ENCODE measurements at regions not wholly inside any gene's neighbourhood (a gene's known extent, or its start where the extent isn't known, plus 50 kb on each side); places are given as distances from the start of the nearest gene placed in this dataset.
A peak's percentile ranks its signal among the peaks of the same experiment; 100 is the strongest.

DNA sequence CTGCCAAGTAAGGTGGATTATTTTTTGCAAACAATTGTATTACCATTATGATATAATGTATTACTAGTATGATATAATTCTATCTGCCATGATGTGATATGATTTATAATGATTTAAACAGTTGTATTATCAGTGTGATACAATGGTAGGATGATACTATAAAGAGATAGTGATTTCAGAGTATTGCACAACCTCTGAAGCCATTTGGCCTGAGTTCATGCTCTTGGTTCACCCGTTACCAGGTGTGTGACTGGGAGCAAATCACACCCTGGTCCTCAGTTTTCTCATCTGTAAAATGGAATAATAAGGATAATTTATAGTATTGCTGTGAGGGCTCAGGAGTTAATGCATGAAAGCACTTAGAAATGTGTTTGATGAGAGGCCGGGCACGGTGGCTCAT, 905.0 kb upstream of the RBFOX1 start:
- DNase-seq (ENCODE audit: low read depth, low spot score), result no peak
- in situ Hi-C loops (cut with HindIII; ENCODE audit: low pct_unique_long_range_greater_than_20kb, low sequenced_read_pairs), result no loop called here

DNA sequence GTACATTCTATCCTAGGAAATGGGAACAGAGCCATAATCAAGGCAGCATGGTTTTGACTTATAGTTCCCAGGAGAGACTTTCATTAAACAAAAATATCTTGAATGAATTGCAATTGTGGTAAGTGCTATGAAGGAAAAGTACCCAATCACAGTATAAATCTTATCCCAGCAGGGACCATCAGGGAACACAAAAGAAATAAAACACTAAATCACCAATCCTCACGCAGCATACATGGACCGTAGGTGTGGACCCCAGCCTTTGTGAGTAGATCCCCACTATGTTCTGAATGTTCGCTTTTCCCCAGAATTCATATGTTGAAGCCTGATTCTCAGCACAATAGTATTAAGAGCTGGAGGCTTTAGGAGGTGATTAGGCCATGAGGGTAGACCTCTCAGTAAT, 925.0 kb upstream of the RBFOX1 start:
- DNase-seq (ENCODE audit: low read depth, low spot score), result no peak
- in situ Hi-C loops (cut with HindIII; ENCODE audit: low pct_unique_long_range_greater_than_20kb, low sequenced_read_pairs), result no loop called here

DNA sequence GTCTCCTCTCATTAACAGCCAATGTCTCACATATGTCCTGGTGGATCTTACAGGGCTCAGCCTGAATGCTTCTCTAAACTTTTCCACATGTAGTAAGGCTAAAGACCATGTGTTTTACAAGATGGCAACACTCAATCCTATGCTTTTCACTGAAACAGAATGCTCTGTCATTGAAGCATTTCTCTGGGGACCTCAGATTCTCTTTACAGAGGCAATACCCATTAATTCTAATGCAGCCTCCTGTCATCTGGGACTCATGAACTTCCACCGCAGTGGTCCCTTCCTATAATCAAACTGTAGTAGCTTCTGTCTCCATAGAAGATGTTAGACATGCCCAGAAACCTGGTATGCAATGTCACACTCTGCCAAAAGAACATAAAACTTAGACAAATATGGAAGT, 926.6 kb upstream of the RBFOX1 start:
- in situ Hi-C loops (cut with HindIII; ENCODE audit: low pct_unique_long_range_greater_than_20kb, low sequenced_read_pairs), result no loop called here

DNA sequence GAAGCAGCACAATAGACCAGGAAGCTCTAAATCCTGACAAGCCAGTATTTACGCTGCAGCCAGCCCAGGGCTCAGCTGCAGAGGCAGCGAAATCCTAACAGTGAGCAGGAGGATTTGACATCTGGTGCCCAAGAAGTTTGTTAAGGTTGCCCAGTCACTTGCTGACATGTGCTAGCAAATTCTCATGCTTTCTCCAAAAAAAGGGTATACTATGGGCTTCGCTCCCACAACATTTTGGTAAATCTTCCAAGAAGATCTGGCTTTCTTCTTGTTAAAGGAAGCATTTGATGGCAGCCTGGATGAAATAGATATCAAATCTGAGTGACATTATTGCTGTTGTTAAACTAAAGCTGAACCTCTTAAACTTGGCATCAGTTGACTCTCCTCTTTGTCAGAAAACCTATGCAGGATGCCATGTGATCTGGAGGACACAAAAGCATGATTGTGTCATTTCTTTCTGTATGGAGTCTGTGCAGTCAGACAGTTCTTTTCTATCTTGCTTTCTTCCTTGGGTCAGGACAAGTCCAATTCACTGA, 949.7 kb upstream of the RBFOX1 start:
- in situ Hi-C loops (cut with HindIII; ENCODE audit: low pct_unique_long_range_greater_than_20kb, low sequenced_read_pairs), result no loop called here
- DNase-seq (ENCODE audit: low read depth, low spot score), result peak; percentile 75

More for the DNA sequence above, 926.6 kb upstream of the RBFOX1 start:
- no peak for DNase-seq (ENCODE audit: low read depth, low spot score)

DNA sequence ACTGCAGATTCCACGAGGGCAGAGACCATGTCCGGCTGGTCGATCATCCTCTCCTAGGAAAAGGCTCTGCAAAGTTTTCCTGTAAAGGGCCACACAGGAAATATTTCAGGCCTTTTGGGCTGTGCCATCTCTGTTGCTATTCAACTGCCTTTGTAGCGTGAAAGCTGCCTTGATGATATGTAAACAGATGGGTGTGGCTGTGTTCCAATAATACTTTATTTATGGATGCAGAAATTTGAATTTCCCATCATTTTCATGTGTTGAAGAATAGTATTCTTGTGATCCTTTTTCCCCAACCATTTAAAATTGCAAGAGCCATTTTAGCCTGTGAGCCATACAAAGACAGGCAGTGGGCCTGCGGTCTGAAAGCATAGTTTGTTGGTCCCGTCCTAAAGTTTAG, 950.7 kb upstream of the RBFOX1 start:
- DNase-seq (ENCODE audit: low read depth, low spot score), result no peak
- in situ Hi-C loops (cut with HindIII; ENCODE audit: low pct_unique_long_range_greater_than_20kb, low sequenced_read_pairs), result no loop called here

DNA sequence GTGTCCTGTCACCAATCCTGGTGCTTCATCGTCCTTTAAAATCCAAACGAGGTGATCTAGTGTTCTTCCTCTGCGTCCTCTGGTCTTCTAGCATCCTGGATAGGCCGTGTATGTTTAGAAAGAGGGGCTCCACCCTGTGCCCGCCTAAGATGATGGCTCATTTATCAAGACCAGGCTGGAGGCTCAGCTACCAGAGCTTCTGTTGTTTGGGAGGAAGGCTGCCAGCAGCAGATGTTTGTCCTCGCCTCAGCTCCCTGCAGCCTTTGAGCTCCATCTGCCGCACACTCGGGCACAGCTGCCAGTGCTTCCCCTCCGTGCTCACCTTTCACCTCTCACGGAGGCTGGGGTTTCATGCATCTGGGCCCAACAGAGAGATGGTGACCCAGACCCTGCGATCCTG, 954.7 kb upstream of the RBFOX1 start:
- in situ Hi-C loops (cut with HindIII; ENCODE audit: low pct_unique_long_range_greater_than_20kb, low sequenced_read_pairs), result no loop called here
- DNase-seq (ENCODE audit: low read depth, low spot score), result no peak

DNA sequence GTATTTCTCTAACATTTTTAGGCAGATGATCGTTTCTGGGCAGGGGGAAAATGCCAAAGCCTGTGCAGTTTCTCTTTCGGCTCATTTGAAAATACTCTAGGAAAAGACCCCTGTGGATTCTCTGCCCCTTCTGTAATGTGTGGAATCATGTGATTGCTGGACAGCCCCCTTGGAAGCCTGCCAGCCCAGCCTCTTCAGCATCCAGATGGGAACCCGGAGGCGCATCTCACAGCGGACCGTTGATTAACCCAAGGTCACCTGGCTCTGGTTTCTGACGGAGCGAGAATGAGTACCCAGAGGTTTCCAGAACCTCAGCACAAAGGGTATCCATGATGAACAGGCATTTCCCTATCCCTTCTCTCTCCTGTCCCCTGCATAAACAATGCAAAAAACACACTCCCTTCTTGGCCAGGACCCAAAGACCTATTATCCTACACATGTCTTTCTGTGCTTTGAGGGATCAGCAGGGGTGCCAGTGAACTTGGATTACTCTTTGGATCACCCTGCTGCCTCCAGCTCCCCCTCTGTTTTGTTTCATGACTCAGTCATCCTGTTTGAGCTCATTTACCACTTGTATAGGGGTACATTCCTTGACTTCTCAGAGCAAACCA, 957.1 kb upstream of the RBFOX1 start:
- in situ Hi-C loops (cut with HindIII; ENCODE audit: low pct_unique_long_range_greater_than_20kb, low sequenced_read_pairs), result no loop called here
- no peak for DNase-seq (ENCODE audit: low read depth, low spot score)

DNA sequence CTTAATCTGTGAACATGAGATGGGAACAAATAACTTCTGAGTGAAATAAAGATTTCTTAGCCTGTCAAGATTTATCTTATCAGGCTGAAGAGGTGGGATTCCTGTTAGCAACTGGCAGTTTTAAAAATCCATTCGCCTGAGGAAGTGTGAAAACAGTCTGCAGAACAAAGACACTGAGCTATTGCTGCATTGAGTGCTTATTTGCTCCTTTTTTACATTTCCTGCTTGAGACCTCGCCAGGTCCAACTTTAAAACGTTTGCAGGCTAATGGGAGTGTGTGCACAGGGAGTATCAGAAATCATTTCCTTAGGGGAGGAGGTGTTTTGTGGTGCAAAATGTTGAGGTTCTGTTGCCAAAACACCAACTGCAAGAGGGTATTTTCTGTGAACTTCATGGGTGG, 957.8 kb upstream of the RBFOX1 start:
- in situ Hi-C loops (cut with HindIII; ENCODE audit: low pct_unique_long_range_greater_than_20kb, low sequenced_read_pairs), result no loop called here
- no peak for DNase-seq (ENCODE audit: low read depth, low spot score)

DNA sequence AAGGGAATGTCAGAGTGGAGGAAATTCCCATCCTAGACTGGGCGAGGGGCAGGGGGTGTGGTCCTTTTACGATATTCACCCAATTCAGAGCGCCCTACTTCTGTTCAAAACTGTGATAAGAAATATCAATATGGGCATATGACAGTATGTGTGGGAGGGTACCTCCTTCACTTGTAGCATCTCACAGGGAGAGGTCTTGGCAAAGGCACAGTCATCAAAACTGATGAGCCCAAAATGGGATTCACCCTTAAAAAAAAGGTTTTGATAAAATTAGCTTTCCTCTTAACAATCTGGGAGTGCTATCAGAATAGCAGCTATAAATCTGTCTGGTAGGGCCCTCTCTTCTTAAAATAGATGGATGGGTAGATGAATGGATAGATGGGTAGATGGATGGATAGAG, 967.8 kb upstream of the RBFOX1 start:
- in situ Hi-C loops (cut with HindIII; ENCODE audit: low pct_unique_long_range_greater_than_20kb, low sequenced_read_pairs), result no loop called here
- DNase-seq (ENCODE audit: low read depth, low spot score), result no peak

DNA sequence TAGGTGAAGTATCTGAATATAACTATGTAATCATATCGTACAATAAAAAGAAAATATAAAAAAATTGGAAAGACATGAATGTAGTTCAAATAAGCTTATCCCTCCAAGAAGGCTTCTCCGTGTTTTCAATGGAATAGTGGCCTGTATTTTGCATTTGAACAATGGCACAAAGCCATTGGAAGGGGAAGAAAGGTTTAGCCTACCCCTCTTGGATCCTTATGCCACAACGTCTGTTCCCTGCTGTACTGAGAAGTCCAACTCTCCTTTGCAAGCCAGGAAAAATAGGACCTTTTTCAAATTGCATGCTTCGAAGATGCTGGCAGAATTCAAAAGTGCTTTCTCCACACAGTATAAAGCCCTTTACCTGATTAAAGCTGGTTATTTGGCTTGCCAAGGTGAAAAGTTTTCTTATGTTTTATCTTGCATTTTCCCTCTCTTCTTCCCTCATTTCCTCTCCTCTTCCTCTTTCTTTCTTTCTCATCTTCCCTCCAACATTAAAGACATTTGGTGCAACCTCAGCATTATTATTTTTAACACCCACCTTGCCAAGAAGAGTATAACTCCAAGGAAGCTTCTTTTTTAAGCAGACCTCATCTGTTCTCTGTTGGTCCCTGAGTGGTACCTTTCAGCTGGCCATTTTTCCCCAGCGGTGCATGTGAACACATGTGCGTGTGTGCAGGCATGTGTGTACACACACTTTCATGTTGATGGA, 968.6 kb upstream of the RBFOX1 start:
- in situ Hi-C loops (cut with HindIII; ENCODE audit: low pct_unique_long_range_greater_than_20kb, low sequenced_read_pairs), result no loop called here
- DNase-seq (ENCODE audit: low read depth, low spot score), result no peak

DNA sequence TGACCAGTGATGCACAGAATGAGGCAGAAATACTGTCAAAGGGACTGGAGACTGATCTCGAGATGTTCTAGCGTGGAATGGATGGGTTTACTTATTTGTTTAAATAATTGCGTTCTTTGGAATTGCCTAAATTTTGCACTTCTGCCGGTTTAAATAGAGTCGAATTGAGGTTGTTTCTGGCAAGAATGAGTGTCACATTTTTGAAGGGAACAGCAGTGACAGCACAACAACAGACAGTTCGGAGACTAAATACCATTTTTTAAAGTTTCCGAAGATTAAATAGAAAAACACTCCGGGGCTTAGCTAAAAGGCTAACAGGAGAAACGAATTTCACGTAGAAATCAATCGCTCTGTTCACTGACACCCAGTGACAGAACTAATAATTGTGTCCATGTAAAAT, 969.2 kb upstream of the RBFOX1 start:
- no peak for DNase-seq (ENCODE audit: low read depth, low spot score)
- in situ Hi-C loops (cut with HindIII; ENCODE audit: low pct_unique_long_range_greater_than_20kb, low sequenced_read_pairs), result no loop called here

DNA sequence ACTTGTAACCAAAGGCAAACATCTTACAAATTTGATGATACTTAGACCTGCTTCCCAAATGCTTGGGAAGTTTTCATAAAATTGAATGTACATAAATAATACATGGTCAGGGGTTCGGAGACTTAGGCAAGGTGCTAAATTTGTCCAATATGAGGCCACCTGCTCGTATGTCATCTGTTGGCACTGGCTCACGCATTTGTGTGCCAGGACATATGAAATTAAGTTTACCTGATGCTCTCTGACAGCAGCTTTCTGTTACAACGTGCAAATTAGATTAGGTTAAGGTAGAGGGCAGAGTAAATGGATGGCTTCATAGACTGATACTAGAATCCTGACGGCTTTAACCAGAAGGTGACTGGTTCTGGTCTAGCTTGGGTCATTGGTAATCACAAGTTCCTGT, 970.3 kb upstream of the RBFOX1 start:
- in situ Hi-C loops (cut with HindIII; ENCODE audit: low pct_unique_long_range_greater_than_20kb, low sequenced_read_pairs), result no loop called here
- no peak for DNase-seq (ENCODE audit: low read depth, low spot score)

DNA sequence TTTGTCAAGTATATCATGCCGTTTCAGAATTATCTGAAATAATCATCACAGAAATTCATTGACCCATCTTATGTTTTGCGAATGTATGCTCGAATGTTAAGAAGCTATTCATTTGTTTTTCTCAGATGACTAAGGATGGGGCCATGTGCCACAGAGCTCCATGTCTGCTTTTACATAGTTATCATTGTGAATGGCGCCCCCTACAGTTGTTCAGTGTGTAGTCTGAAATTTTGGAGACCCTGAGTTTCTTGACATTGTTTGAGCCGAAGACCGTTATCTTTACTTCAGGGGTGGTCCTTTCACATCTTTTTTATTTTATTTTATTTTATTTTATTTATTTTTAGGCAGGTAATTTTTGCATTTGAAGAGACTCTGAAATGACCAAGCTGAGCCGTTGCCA, 972.0 kb upstream of the RBFOX1 start:
- no peak for DNase-seq (ENCODE audit: low read depth, low spot score)
- in situ Hi-C loops (cut with HindIII; ENCODE audit: low pct_unique_long_range_greater_than_20kb, low sequenced_read_pairs), result no loop called here

DNA sequence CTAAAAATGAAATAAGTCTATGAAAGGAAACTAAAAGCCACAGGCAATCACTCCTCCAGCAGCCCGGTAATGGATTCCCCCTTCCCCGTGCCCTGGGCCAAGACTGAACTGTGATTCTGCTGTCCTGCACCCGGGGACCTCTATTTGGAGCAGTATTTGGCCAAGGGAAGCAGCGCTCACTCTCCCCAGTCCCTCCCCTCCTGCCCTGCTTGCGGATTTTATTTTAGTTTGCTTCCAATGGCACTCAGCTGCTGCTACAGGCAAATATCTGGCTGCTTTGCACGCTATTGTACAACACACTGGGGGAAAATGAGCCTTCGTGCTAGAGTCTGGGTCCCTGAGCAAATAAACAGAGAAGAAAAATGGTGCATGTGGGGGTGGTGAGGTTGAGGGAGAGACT, 975.7 kb upstream of the RBFOX1 start:
- in situ Hi-C loops (cut with HindIII; ENCODE audit: low pct_unique_long_range_greater_than_20kb, low sequenced_read_pairs), result no loop called here
- DNase-seq (ENCODE audit: low read depth, low spot score), result no peak

DNA sequence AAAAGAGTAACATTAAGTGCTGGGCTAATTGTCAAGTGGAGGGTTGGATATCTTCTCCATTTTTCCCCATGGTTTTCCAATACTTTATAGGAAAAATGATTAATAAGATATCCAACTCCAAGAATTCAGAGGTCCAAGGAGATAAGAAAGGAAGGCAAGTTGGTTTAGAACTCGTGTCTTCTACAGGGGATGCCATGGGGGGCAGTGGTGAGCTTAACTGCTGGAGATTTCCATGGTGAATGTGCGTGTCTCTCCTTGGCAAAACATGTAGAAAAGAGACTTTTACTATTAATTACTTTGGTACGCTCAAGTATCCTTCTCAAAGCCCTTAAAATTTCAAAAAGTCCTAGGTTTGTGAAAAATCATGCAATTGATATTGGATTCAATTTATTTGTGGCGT, 982.9 kb upstream of the RBFOX1 start:
- peak; percentile 2 for DNase-seq (ENCODE audit: low read depth, low spot score)
- in situ Hi-C loops (cut with HindIII; ENCODE audit: low pct_unique_long_range_greater_than_20kb, low sequenced_read_pairs), result no loop called here

DNA sequence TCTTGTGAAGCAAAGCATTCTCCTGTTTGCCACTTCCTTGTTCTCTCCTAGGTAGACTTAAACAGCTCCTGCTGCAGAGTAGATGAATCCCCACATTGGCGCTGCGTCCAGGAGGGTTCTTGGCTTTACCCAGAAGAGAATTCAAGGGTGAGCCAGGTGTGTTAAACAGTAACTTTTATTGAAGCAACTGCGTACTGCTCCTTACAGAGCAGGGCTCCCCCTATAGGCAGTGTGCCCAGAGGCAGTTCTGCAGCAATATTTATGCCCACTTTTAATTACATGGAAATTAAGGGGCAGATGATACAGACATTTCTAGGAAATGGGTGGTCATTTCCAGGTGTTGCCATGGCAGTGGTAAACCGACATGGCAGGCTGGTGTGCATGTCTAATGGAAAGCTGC, 987.6 kb upstream of the RBFOX1 start:
- DNase-seq (ENCODE audit: low read depth, low spot score), result peak; percentile 1
- in situ Hi-C loops (cut with HindIII; ENCODE audit: low pct_unique_long_range_greater_than_20kb, low sequenced_read_pairs), result no loop called here

DNA sequence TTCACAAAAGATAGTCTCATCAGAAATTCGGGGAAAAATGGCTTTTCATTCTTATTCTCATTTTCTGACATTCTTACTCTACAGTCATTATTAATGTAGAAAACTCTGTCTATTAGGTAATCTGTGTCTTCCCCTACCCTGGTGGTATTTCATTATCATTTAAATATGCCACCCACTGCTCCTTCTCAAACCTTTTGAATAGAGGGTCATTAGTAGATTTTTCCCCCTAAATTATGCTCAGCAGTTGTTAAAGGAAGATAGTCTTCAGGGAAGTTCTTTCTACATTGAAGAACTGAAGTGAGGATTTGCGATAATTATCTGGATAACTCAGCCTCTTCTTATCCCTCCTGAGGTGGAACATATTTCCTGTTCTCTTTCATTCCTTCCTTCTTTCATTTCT, 989.5 kb upstream of the RBFOX1 start:
- no peak for DNase-seq (ENCODE audit: low read depth, low spot score)
- in situ Hi-C loops (cut with HindIII; ENCODE audit: low pct_unique_long_range_greater_than_20kb, low sequenced_read_pairs), result no loop called here

DNA sequence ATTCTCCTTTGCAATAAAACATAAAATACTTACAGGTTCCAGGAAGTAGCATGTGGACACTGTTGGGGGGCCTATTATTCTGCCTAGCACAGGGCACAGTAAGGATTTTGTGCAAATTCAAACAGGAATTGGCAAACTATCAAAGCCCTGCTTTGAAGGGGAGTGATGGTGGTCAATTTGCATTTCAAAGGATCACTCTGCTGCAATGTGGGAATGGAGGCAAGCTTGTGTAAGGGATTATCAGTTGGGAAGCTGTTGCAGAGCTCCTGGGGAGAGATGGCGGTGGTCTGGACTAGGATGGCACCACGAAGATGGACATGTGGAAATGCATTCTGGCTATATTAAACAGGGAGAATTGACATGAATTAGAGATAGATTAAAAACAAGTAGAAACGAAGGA, 990.7 kb upstream of the RBFOX1 start:
- in situ Hi-C loops (cut with HindIII; ENCODE audit: low pct_unique_long_range_greater_than_20kb, low sequenced_read_pairs), result no loop called here
- DNase-seq (ENCODE audit: low read depth, low spot score), result no peak

DNA sequence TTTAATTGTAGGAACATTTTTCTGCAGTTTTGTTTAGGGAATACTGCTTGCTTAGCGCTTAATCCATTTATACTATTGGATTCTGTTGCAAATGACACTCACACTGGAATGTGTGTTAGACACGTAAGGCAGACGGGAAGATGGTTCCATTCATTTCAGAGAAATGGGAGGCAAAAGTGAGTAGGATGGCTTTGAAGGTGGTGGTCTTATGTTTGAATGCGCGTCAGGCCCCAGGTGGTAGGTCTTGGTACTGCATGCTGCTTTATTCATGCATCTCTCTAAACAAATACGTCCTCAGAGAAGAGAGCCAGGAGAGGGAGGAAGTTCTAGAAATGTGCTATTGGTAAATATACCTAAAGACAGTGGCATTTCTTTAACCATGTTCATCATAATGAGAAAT, 997.6 kb upstream of the RBFOX1 start:
- peak; percentile 46 for DNase-seq (ENCODE audit: low read depth, low spot score)
- in situ Hi-C loops (cut with HindIII; ENCODE audit: low pct_unique_long_range_greater_than_20kb, low sequenced_read_pairs), result no loop called here
